Lower leg skin (tissue), 3 donors: ENCODE measurements at regions not wholly inside any gene's neighbourhood (a gene's known extent, or its start where the extent isn't known, plus 50 kb on each side); places are given as distances from the start of the nearest gene placed in this dataset.

Source experiments
- POLR2A ChIP-seq, 2 donors: fragments of 450-650 bp; IDR thresholded peaks; one replicate each; pipeline ENCODE4 v1.6.1; 2016 to 2017; ENCODE audit warnings: antibody characterized with exemption in 2 of 2, mild to moderate bottlenecking in 1 of 2, moderate library complexity in 1 of 2
- TF ChIP-seq, protein P1 (sequence below), 3 donors: fragments of 450-650 bp; IDR thresholded peaks; one replicate each; pipeline ENCODE4 v1.5.1; 2016; ENCODE audit warnings: antibody characterized with exemption in 3 of 3, mild to moderate bottlenecking in 3 of 3, moderate library complexity in 2 of 3

DNA sequence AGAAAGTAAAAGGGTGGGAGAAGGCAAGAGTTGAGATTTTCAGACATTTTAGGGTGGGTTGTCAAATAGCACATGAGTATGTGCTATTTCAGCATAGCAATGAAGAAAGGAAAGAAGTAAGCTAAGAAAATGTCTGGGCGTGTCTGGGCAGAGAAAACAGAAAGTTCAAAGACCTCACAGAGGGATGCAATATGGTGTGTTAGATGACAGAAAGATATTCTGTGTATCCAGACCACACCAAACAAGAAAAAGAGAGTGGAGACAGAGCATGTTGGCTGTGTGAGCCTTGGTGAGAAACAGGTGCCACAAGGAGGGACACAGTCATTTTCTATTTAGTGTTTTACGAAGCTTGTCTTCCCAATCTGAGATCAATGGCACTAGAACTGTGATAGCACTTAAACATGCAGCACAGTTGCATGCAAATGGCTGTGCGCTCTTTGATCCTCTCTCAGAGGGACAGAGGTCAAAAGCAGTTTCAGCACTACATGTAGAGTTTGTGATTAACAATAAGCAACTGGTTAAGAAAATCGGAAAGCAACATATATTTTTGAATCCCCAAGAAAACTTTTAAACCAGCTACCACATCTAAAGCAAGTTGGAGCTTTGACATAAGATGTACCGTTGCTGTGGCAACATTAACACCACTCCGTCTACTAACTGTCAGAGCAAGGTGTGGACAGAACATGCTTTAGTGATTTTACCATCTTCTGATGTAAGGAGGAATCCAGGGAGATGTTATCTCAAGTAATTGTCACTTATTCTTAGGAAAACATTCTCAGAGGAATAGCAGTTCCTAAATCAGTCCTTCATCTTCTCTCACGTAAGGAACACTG, 515.5 kb upstream of the NOX3 start:
- TF ChIP-seq, protein P1, sequence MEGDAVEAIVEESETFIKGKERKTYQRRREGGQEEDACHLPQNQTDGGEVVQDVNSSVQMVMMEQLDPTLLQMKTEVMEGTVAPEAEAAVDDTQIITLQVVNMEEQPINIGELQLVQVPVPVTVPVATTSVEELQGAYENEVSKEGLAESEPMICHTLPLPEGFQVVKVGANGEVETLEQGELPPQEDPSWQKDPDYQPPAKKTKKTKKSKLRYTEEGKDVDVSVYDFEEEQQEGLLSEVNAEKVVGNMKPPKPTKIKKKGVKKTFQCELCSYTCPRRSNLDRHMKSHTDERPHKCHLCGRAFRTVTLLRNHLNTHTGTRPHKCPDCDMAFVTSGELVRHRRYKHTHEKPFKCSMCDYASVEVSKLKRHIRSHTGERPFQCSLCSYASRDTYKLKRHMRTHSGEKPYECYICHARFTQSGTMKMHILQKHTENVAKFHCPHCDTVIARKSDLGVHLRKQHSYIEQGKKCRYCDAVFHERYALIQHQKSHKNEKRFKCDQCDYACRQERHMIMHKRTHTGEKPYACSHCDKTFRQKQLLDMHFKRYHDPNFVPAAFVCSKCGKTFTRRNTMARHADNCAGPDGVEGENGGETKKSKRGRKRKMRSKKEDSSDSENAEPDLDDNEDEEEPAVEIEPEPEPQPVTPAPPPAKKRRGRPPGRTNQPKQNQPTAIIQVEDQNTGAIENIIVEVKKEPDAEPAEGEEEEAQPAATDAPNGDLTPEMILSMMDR (IDR thresholded peaks at IDR 0.05), result no peak
- no peak for TF ChIP-seq POLR2A (IDR thresholded peaks at IDR 0.05)
